ENCODE measurements at regions not wholly inside any gene's neighbourhood (a gene's known extent, or its start where the extent isn't known, plus 50 kb on each side); places are given as distances from the start of the nearest gene placed in this dataset.
"Not testable (repeated sequence)": the region's sequence is repeated elsewhere in the genome, so short reads cannot be mapped to it uniquely, and the experiment has no call there.

DNA sequence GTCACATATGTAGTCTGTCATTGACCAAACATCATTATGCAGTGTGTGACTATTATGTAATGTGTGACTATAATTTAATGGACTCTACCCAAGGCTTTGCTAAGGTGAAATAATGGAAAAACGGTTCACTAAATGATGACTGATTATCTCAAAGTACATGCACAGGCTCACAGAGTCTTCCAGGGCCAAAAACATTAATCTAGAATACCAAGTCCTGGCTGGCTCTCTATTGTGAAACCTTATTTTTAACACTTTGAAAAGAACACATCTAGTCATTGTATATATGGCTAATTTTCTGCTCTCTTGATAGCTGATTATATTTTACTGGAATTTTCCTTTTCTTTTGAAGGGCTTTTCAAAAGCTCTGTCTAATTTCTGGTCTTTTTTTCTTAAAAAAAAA is 102.9 kb upstream of the THUMPD2 start:
- Histone ChIP-seq H3K4me3 (no peak overlapping the region), H3K27ac (no peak overlapping the region)

DNA sequence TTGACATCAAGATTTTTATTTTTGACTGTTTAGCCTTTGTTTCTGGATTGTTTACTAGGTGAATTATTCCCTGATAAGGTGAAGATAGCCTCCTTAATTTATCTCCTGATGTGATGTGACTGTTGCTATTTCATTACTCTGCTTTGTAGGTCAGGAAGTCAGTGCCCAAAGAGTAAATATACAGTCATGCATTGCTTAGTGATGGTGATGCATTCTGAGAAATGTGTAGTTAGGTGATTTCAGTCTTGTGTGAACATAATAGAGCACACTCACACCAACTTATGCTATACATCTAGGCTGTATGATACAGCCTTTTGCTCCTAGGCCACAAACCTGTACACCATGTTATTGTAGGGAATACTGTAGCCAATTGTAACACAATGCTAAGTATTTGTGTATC is 102.4 kb upstream of the THUMPD2 start:
- no peak overlapping the region for H3K27ac ChIP-seq
- no peak overlapping the region for H3K4me3 ChIP-seq

DNA sequence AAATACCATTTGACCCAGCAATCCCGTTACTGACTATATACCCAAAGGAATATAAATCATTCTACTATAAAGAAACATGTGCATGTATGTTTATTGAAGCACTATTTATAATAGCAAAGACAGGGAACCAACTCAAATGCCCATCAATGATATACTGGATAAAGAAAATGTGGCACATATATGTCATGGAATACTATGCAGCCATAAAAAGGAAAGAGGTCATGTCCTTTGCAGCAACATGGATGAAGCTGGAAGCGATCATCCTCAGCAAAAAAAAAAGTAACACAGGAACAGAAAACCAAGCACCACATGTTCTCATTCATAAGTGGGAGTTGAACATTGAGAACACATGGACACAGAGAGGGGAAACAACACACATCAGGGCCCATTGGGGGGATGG is 99.9 kb upstream of the THUMPD2 start:
- not testable (repeated sequence) for H3K4me3 ChIP-seq, H3K27ac ChIP-seq

DNA sequence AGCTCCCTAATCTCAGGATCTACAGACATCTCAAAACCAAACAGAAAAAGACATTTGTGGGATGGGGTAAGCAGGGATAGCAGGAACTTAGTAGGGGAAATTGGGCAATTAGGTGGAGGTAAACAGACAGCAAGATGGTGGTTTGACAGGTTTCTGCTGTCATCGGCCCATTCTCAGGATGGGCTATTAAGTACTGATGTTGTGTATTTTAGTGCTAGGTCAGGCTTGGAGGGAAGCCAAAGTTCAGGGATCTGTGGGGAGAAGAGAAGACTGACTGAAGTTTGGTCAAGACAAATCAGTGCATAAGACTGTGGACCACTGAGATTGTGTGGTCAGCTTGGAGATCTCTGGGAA is 96.8 kb upstream of the THUMPD2 start:
- no peak overlapping the region for H3K27ac ChIP-seq
- H3K4me3 ChIP-seq: no peak overlapping the region

DNA sequence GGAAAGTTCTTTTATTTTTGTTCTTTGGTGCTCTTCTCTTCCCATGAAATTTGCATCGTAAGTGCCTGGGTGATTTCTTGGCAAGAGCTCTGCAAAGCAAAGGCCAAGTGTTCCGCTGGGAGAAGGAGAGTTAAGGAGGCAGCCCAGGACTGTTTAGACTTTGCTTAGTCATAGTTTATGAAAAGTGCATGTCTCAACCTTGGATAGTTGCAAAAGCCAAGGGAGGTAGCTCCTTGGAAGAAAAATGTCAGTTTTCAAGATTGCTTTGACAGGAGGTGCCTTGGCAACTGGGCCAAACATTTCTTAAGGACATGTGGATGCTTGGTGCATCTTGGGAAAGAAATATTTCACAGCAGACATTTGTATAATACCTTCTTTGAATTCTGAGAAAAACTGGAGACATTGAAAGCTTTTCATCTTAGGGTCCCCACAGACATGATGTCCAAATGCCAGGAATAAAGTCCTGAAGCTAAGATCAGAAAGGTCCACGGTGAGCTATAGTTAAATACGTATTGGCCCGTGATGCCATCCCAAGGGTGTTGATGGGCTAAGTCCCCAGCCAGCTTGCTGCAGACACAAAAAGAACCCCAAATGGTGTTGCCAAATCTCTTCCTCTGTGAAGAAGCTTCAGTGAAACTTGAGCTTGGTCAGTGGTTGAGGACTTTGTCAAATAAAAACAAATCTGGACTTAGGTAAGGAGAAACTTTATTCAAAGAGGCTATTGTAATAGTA is 96.3 kb upstream of the THUMPD2 start:
- Histone ChIP-seq H3K27ac (peak overlapping the region in 1 of 21 experiments; percentile 11), H3K4me3 (no peak overlapping the region)

DNA sequence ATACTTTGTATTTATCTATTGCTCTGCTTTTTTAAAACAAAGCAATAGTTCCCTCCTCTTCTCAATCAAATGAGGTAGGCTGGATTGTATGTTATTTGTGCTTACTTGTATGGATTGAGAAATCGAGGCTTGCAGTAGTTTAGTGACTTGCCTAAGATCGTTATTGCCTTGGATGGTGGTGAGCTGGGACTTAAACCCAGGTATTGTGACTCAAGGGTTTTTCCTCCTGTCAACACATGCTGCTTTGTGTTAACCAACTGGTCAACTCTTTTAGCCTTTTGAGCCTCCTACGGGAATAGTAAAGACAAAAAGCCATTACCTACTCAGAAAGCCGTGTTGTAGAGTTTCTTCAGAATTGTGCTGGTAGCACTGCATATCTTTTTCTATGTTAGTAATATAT is 95.2 kb upstream of the THUMPD2 start:
- H3K27ac ChIP-seq: no peak overlapping the region

DNA sequence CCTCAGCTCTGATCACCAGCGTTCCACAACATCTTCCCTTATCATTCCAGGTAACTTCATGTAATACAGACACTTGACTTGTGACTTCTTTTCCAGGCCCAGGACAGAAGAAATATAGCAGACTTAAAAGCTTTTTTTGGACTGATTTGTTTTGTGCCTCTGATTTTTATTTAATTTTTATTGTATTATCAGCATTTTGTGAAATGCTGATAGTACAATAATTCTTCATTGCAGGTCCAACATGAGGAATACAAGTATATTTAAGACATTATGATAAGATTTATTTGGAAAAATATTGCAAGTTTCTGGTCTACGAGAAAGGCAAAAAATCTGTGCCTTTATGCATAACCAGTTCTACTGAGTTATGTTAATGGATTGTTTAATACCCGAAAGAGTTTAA is 94.5 kb upstream of the THUMPD2 start:
- no peak overlapping the region for H3K27ac ChIP-seq
- no peak overlapping the region for H3K4me3 ChIP-seq

More for the DNA sequence above, 95.2 kb upstream of the THUMPD2 start:
- no peak overlapping the region for H3K4me3 ChIP-seq

DNA sequence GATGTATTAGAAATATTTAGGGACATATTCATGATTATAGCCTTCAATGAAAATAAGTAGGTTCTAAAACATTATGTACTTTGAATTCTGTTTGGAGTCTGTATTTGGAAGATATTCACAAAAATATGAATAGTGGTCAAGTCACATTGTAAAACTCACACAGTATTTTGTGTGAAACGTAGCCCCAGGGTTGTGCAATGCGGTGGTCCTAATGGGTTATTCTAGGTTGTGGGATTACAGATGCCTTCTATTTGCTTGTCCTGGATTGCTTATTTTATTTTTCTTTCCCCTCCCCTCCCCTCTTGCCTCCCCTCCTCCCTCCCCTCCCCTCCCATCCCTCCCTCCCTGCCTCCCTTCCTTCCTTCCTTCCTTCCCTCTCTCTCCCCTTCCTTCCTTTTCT is 93.7 kb upstream of the THUMPD2 start:
- Histone ChIP-seq H3K4me3 (no peak overlapping the region), H3K27ac (no peak overlapping the region)

DNA sequence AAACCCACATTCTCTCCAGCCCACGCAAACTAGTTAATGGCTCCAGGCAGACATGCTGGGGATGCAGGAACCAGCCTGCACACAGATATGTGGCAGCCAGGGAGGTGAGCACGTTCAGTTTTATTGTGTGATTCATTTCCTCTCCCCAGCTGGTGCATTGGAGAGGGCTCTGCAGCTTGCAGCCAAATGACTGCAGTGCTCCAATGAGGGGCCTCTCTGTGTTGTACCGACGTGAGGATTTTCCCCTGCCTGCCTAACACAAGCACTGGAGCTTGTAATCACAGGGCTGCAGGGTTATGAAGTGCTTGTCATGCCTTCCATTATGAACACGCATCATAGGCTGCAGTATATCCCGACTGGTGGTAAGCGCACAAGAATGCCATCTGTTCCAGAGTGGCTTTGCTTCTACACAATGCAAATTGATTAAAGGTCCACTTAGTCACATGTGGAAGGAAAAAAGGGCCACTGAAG is 92.3 kb upstream of the THUMPD2 start:
- Histone ChIP-seq H3K27ac (no peak overlapping the region), H3K4me3 (no peak overlapping the region)

DNA sequence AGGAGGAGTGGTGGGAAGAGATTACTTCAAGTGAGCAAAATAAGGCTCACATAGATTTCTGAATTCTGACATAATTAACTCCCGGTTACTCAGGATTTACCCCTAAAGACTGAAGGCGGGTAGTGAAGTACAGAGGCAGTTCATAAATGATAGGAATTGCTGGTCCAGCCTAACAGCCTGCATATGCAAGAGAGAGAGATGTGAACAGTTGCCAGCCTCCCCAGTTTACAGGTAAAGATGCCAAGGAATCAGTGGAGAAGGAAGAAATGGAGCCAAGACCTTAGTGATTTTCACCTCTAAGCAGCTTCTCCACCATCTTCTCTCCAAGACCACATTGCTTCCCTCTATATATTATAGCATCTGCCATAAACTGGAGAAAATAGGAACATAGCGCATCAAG is 91.8 kb upstream of the THUMPD2 start:
- no peak overlapping the region for H3K4me3 ChIP-seq

DNA sequence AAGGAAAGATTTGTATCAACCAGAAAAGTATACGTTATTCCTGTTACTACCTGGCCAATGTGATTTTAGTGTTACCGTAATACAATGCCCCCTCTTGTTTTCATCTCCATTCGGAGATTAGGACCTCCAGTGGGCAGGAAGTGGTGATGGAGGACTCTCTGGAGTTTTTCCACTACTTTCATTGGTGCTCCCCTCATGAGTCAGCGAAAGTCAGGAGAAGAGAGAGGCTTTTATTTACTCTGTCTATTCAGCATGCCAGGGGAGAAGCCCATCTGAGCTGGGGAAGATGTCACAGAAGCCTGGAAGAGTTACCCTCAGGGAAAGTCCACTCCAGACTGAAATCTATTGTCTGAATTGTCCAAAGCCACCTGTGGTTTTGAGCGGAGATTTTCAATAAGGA is 88.2 kb upstream of the THUMPD2 start:
- Histone ChIP-seq H3K27ac (no peak overlapping the region), H3K4me3 (no peak overlapping the region)

More for the DNA sequence above, 91.8 kb upstream of the THUMPD2 start:
- H3K27ac ChIP-seq: no peak overlapping the region

DNA sequence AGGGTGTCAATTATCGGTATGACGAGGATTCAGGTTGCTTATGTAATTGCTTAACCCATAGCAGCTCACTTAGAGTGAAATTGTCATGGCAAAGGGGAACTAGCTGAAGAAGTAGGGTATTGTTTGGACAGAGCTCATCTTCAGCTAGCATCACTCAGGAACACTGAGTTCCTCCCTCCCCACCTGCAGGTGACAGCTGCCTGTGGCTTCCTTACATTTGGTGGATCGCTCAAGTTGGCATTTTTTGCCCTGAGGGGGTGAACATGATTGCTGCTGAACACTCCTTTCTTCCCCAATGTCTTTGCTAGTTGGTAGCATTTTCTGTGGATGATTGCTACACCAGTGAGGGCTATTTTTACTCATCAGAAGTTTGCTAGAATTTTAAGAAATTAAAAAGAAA is 86.7 kb upstream of the THUMPD2 start:
- no peak overlapping the region for H3K27ac ChIP-seq
- no peak overlapping the region for H3K4me3 ChIP-seq

DNA sequence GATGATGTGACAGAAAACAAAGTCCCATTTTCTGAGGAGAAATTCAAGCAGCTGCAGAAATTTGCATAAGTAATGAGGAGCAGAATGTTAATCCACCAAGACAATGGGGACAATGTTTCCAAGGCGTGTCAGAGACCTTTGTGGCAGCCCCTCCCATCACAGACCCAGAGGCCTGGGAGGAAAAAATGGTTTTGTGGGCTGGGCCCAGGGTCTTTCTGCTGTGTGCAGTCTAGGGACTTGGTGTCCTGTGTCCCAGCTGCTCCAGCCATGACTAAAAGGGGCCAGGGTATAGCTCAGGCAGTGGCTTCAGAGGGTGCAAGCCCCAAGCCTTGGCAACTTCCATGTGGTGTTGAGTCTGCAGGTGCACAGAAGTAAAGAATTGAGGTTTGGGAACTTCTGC is 84.6 kb upstream of the THUMPD2 start:
- not testable (repeated sequence) for H3K27ac ChIP-seq, H3K4me3 ChIP-seq

DNA sequence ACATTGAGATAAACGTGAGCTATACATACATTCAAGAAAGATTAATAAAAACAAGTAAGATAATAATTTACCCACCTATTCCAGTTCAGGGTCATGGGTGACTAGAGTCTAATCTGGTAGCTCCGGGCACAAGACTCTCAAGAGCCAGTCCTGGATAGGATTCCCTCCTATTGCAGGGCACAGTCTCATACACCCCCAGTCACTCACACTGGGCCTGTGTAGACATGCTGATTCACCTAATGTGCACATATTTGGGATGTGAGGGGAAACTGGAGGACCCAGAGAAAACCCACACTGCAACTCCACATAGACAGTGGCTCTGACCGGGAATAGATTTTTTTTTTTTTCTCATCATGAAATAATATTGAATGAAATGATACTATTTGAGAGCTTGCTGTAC is 81.5 kb upstream of the THUMPD2 start:
- Histone ChIP-seq H3K4me3 (no peak overlapping the region), H3K27ac (no peak overlapping the region)

DNA sequence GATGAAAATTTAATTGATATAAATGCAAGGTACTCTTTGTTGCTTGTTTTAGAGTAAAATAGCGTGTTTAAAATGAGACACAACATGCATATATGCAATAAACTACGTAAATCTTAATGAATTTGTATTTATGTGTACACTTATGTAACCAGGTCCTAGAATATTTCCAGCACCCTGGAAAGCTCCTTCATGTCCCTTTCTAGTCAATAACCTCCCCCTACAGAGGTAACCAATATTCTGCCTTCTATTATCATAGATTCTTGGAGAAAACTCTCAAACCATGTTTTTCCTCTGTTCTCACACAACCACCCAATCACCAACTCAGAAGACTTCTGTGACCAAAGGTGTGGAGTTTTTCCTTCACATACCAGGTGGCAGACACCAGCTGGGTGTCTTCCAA is 79.6 kb upstream of the THUMPD2 start:
- no peak overlapping the region for H3K27ac ChIP-seq
- no peak overlapping the region for H3K4me3 ChIP-seq

DNA sequence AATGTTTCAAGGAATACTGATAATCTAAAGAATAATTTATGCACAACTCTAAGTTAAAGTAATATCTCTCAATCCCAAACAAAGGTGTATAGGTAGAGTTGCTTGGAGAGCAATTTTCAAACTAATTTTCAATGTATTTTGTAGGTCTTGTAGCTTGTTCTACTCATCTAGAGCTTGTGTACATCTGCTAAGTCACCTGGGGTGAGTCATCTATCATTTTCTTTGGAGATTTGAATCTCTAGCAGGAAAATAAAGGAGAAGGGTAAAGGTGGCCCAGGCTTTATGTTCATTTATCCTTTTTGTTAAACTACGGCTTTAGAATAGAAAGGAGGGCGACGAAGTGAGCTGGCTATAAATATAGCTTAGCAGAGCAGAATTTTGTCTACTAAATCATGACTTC is 76.8 kb upstream of the THUMPD2 start:
- no peak overlapping the region for H3K27ac ChIP-seq
- H3K4me3 ChIP-seq: no peak overlapping the region

DNA sequence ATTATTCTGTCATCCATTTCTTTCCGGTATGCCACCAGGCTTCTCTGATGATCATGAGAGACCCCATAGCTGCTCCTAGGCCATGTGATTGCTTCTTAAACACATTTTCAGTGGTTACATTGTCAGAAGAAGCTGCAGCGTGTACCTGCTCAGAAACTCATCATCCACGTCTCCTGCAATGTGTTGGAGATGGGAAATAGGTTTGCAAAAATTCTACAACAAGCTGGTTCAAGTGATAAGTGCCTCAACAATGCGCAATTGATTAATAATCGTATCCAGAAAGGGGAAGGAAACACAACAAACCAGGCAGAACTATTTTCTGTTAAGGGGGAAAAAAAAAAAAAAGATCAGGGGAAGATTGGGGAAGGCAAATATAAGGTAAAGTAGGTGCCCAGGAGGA is 75.7 kb upstream of the THUMPD2 start:
- no peak overlapping the region for H3K27ac ChIP-seq
- no peak overlapping the region for H3K4me3 ChIP-seq

DNA sequence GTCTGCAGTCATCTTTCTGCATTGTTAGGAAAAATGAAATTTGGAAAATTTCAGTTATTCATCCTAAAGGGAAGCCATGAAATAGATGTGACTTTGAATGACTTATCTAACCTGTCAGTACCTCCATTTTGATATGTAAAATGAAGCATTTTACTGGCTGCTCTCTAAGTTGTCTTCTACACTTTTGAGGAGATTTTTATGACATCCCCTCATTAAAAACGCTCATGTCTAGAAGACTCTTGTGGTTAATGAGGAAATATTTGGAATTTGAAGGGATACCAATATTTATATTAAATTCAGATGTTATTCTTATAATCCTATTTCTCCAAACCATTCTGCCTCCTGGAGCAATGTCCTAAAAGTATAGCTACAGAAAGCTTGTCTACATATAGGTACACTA is 73.8 kb upstream of the THUMPD2 start:
- Histone ChIP-seq H3K4me3 (no peak overlapping the region), H3K27ac (no peak overlapping the region)

DNA sequence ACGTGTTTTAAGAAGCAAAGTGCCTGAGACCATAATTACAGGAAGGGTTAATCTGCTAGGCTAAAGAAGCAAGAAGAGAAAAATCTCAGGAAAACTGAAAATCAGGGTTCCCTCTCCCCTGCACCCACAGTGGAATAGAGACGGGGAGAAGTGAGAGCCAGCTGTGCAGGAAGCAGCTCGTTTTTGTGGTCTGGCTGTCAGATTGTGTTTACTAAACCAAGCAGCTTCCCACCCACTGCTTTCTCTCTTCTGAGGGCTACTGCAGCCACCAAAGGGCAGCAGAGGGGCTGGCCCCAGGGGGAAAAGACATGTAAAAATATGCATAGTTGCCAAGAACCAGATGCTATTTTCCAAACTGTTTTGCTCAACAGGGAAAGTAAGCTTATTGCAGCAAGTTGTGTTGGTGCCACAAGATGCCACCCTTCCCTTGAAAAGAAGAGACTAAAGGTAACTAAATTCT is 72.6 kb upstream of the THUMPD2 start:
- H3K4me3 ChIP-seq: no peak overlapping the region
- peak overlapping the region in 1 of 21 experiments; percentile 4 for H3K27ac ChIP-seq

DNA sequence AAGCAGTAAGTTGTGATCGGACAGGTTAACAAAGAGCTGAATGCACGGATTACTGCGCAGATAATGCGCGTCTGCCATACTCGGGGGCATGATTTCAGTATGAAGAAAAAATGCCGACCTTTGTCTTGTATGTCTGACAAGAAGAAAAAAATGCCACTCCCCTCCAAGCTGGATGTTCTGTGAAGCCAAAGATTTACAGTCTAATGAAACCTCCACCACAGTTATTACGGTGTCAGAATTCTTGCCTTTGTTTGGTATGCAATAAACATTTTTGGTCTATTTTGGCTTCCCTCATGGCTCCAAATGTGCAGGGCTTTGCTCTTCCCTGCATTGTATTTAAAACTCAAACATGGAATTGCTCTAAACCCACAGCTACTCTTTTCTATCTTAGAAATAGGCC is 72.2 kb upstream of the THUMPD2 start:
- H3K27ac ChIP-seq: peak overlapping the region in 1 of 21 experiments; percentile 4
- H3K4me3 ChIP-seq: no peak overlapping the region

DNA sequence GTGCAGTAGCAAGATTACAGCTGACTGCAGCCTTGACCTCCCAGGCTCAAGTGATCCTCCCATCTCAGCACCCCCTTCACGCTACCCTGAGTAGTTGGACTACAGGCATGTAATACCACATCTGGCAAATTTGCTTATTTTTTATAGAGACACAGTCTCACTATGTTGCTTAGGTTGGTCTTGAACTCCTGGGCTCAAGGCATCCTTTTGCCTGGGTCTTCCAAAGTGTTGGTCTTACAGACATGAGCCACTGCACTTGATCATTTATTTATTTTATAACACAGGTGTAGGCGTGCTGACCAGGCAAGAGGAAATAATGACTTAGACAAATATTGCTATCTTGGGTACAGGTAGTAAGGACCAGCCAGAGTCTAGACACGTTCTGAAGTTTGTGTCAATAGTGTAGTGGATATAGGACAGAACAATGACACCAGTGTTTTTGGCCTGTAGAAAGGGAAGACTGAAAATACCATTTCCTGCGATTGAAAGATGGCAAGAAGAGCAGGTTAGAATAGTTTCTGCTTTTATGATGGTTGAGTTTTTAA is 71.0 kb upstream of the THUMPD2 start:
- no peak overlapping the region for H3K4me3 ChIP-seq
- no peak overlapping the region for H3K27ac ChIP-seq

DNA sequence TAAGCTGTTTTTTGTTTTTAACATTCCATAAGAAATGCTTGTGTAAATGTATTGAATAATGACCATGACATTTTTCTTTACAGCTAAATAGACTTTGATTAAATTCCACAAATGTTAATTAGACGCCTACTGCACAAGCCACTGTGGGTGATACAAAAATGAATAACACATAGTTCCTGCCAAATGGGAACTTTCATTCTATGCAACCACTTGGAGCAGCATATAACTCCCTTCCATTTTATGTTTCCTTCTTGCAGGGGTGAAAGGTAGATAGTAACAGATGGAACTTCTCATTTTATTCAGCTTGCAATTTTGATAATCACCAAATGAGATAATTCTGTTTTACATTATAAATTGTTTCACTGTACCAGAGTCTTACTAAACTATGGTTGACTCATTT is 70.0 kb upstream of the THUMPD2 start:
- no peak overlapping the region for H3K4me3 ChIP-seq
- H3K27ac ChIP-seq: no peak overlapping the region
